WERI-Rb-1 (cell line): ENCODE measurements at regions not wholly inside any gene's neighbourhood (a gene's known extent, or its start where the extent isn't known, plus 50 kb on each side); places are given as distances from the start of the nearest gene placed in this dataset.

Source experiments
- DNase-seq: peaks from one replicate; pipeline ENCODE4 v3.0.0-alpha.2; 2020
- H3K27ac ChIP-seq: fragments of 250-450 bp; sonication (Bioruptor Pico); 2 replicates; pipeline ENCODE4 v1.5.1; 2020; ENCODE audit warnings: mild to moderate bottlenecking, moderate library complexity
- H3K27me3 ChIP-seq: fragments of 250-450 bp; sonication (Bioruptor Pico); 2 replicates; pipeline ENCODE4 v1.5.1; 2021; ENCODE audit warnings: mild to moderate bottlenecking, low read depth, moderate library complexity; ENCODE audit not compliant: insufficient read depth, severe bottlenecking
- H3K36me3 ChIP-seq: fragments of 250-450 bp; sonication (Bioruptor Pico); 2 replicates; pipeline ENCODE4 v1.5.1; 2020; ENCODE audit warnings: mild to moderate bottlenecking, moderate library complexity
- H3K4me3 ChIP-seq: 2 replicates; pipeline ENCODE4 v1.5.1; 2011; ENCODE audit warnings: low read depth, mild to moderate bottlenecking, control low read depth, low read length
- H3K9me3 ChIP-seq: fragments of 250-450 bp; sonication (Bioruptor Pico); 2 replicates; pipeline ENCODE4 v1.5.1; 2021; ENCODE audit warnings: mild to moderate bottlenecking, moderate library complexity; ENCODE audit not compliant: severe bottlenecking
- CTCF ChIP-seq: IDR thresholded peaks from 2 replicates; pipeline ENCODE4 v1.5.1; 2011; ENCODE audit warnings: low read depth, mild to moderate bottlenecking, control low read depth, inconsistent platforms, low read length

- no peak for DNase-seq
- TF ChIP-seq CTCF, result no peak
- H3K4me3 ChIP-seq, result no peak overlapping the region
- H3K27ac ChIP-seq, result no peak overlapping the region
- no peaks in the 10 kb centered on the region for H3K9me3 ChIP-seq
- H3K27me3 ChIP-seq, result no peaks in the 10 kb centered on the region
- no peaks in the 10 kb centered on the region for H3K36me3 ChIP-seq
Measured at GRCh38 chr3:150057227-150057626, 86.5 kb upstream of the PFN2 start.

GRCh38 chr3:150055332-150055731, 84.6 kb upstream of the PFN2 start:
- Histone ChIP-seq H3K27ac (no peak overlapping the region), H3K36me3 (no peaks in the 10 kb centered on the region), H3K9me3 (no peaks in the 10 kb centered on the region), H3K4me3 (no peak overlapping the region), H3K27me3 (no peaks in the 10 kb centered on the region)
- TF ChIP-seq CTCF, result no peak
- DNase-seq, result no peak

- no peaks in the 10 kb centered on the region for H3K27me3 ChIP-seq
- H3K9me3 ChIP-seq, result no peaks in the 10 kb centered on the region
- H3K36me3 ChIP-seq, result no peaks in the 10 kb centered on the region
- no peak for DNase-seq
- H3K27ac ChIP-seq, result no peak overlapping the region
- H3K4me3 ChIP-seq, result no peak overlapping the region
- no peak for TF ChIP-seq CTCF
Measured at GRCh38 chr3:150054635-150055034, 83.9 kb upstream of the PFN2 start.

- no peak for TF ChIP-seq CTCF
- H3K4me3 ChIP-seq, result no peak overlapping the region
- H3K27ac ChIP-seq, result no peak overlapping the region
- no peaks in the 10 kb centered on the region for H3K9me3 ChIP-seq
- no peaks in the 10 kb centered on the region for H3K27me3 ChIP-seq
- no peak for DNase-seq
- no peaks in the 10 kb centered on the region for H3K36me3 ChIP-seq
Measured at GRCh38 chr3:150050510-150050909, 79.8 kb upstream of the PFN2 start.

- Histone ChIP-seq H3K4me3 (no peak overlapping the region), H3K36me3 (no peaks in the 10 kb centered on the region), H3K27ac (no peak overlapping the region), H3K27me3 (no peaks in the 10 kb centered on the region), H3K9me3 (no peaks in the 10 kb centered on the region)
- DNase-seq, result no peak
- no peak for TF ChIP-seq CTCF
Measured at GRCh38 chr3:150049317-150049716, 78.6 kb upstream of the PFN2 start.

- Histone ChIP-seq H3K36me3 (no peaks in the 10 kb centered on the region), H3K4me3 (no peak overlapping the region), H3K27ac (no peak overlapping the region), H3K9me3 (peaks cover 8% of the 10 kb centered on the region), H3K27me3 (no peaks in the 10 kb centered on the region)
- TF ChIP-seq CTCF, result no peak
- no peak for DNase-seq
Measured at GRCh38 chr3:150041877-150042276, 71.2 kb upstream of the PFN2 start.
